ENCODE measurements at regions not wholly inside any gene's neighbourhood (a gene's known extent, or its start where the extent isn't known, plus 50 kb on each side); places are given as distances from the start of the nearest gene placed in this dataset.

DNA sequence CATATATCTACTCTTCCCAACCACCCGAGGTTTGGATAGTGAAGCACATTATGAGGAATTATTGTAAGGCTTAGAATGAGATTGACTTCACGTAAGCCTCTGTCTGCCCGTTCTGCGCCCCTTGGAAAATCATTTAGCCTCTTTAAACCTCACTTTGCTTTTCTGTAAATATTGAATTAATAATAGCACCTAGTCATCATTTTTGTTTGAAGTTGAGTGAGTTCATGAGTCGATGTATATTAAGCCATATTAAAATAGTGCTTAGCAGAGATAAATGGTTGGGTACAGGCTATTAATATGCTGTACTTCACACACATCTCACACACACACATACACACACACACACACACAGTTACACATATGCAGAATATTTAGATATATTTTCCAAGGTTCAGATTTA is 344.8 kb upstream of the EYS start:
- Histone ChIP-seq H3K36me3 (ENCODE audit: control insufficient read depth in 2 of 2, extremely low read depth in 1 of 2, insufficient read depth in 2 of 2, low read length in 2 of 2) (no peaks in the 10 kb centered on the region), H3K79me2 (ENCODE audit: control insufficient read depth, insufficient read depth, low read length) (no peaks in the 10 kb centered on the region), H3K4me2 (ENCODE audit: insufficient read depth, low read length) (no peak overlapping the region), H3K9me1 (replicated peaks; ENCODE audit: control insufficient read depth, extremely low read depth, insufficient read depth, low read length) (no peaks in the 10 kb centered on the region), H3K27ac (ENCODE audit: insufficient read depth, low read depth, low read length) (no peak overlapping the region), H3K4me1 (ENCODE audit: control insufficient read depth, extremely low read depth, insufficient read depth, low read length) (no peaks in the 10 kb centered on the region), H3K9ac (replicated peaks; ENCODE audit: extremely low read depth, insufficient read depth, low read length) (no peak overlapping the region), H2AFZ (ENCODE audit: low read depth, low read length) (no peak overlapping the region), H3K4me3 (replicated peaks in 1 of 3; ENCODE audit: insufficient read depth in 1 of 3, low read depth in 1 of 3, low read length in 3 of 3) (no peak overlapping the region), H3K9me3 (replicated peaks; ENCODE audit: control insufficient read depth, insufficient read depth, low read length) (no peaks in the 10 kb centered on the region), H3K27me3 (ENCODE audit: control insufficient read depth in 2 of 2, insufficient read depth in 2 of 2, low read length in 2 of 2) (no peaks in the 10 kb centered on the region), H4K20me1 (replicated peaks; ENCODE audit: control insufficient read depth, extremely low read depth, insufficient read depth, low read length) (no peaks in the 10 kb centered on the region)
- CTCF ChIA-PET = no interaction called here
- dilution Hi-C loops (cut with MboI; ENCODE audit: extremely low pct_ligation_motif_present, low sequenced_read_pairs) = no loop called here
- TF ChIP-seq POLR2AphosphoS5 (IDR thresholded peaks at IDR 0.05; ENCODE audit: insufficient read depth, low read depth, low read length) = no peak
- TF ChIP-seq FOS (IDR thresholded peaks at IDR 0.05; ENCODE audit: borderline replicate concordance, insufficient read depth, low read length) = no peak
- TF ChIP-seq POLR2A (IDR thresholded peaks at IDR 0.05; ENCODE audit: low read depth, low read length) = no peak
- TF ChIP-seq MYC (IDR thresholded peaks at IDR 0.05; ENCODE audit: low read depth, low read length) = no peak
- no peak for TF ChIP-seq GATA2 (IDR thresholded peaks at IDR 0.05; ENCODE audit: insufficient read depth, insufficient read length, low read depth, low read length)
- BruUV-seq (replicated peaks) = no TSS peak
- DNase-seq (ENCODE audit: low read depth, low spot score) = no peak
- POLR2A ChIA-PET = no interaction called here
- intact Hi-C loops (cut with micrococcal nuclease) = no loop called here
- no peak for FAIRE-seq

DNA sequence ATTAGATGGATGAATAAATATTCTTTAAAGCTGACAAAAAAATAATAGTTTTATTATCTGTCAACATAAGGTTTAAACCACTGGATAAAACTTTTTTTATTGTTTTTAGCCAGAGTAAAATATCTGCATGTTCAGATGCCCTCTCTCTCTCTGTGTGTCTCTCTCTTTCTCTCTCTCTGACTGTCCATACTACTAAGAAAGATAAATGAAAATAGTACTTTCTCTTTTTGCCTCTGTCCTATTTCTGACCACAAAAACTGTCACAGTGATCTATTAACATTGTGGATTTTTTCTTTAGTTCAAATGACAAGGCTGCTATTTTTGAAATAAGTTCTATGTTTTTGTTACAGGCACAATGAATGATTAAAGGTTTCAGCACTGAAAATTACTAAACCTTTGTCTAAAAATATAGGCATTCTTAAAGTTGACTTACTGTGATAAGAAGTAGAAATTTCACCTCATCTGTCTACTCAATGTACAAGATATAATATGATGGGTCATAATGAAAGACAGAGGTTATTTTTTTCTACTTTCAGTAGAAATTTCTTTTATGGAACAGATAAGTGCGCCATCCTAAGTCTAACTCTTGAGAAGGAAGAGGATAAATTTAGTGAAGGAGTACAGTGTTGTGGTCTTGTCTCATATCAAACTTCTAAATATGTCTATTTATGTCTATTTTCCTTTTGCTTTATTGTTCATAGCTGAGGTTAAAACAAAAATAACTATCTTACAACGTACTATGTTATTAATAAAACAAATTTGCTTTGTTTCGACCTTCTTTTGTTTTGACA is 341.9 kb upstream of the EYS start:
- Histone ChIP-seq H3K9me1 (replicated peaks; ENCODE audit: control insufficient read depth, extremely low read depth, insufficient read depth, low read length) (no peaks in the 10 kb centered on the region), H2AFZ (ENCODE audit: low read depth, low read length) (no peak overlapping the region), H3K27me3 (ENCODE audit: control insufficient read depth in 2 of 2, insufficient read depth in 2 of 2, low read length in 2 of 2) (no peaks in the 10 kb centered on the region), H4K20me1 (replicated peaks; ENCODE audit: control insufficient read depth, extremely low read depth, insufficient read depth, low read length) (no peaks in the 10 kb centered on the region), H3K36me3 (ENCODE audit: control insufficient read depth in 2 of 2, extremely low read depth in 1 of 2, insufficient read depth in 2 of 2, low read length in 2 of 2) (no peaks in the 10 kb centered on the region), H3K4me1 (ENCODE audit: control insufficient read depth, extremely low read depth, insufficient read depth, low read length) (no peaks in the 10 kb centered on the region), H3K4me2 (ENCODE audit: insufficient read depth, low read length) (no peak overlapping the region), H3K79me2 (ENCODE audit: control insufficient read depth, insufficient read depth, low read length) (no peaks in the 10 kb centered on the region), H3K9me3 (replicated peaks; ENCODE audit: control insufficient read depth, insufficient read depth, low read length) (peaks cover 4% of the 10 kb centered on the region), H3K27ac (ENCODE audit: insufficient read depth, low read depth, low read length) (no peak overlapping the region), H3K4me3 (replicated peaks in 1 of 3; ENCODE audit: insufficient read depth in 1 of 3, low read depth in 1 of 3, low read length in 3 of 3) (no peak overlapping the region), H3K9ac (replicated peaks; ENCODE audit: extremely low read depth, insufficient read depth, low read length) (no peak overlapping the region)
- intact Hi-C loops (cut with micrococcal nuclease) = no loop called here
- CTCF ChIA-PET = no interaction called here
- FAIRE-seq = no peak
- dilution Hi-C loops (cut with MboI; ENCODE audit: extremely low pct_ligation_motif_present, low sequenced_read_pairs) = no loop called here
- no peak for DNase-seq (ENCODE audit: low read depth, low spot score)
- POLR2A ChIA-PET = no interaction called here
- no TSS peak for BruUV-seq (replicated peaks)
- TF ChIP-seq JUN (IDR thresholded peaks at IDR 0.05; ENCODE audit: borderline replicate concordance, insufficient read depth, insufficient read length, low read depth) (no peak), MYC (IDR thresholded peaks at IDR 0.05; ENCODE audit: low read depth, low read length) (no peak), FOS (IDR thresholded peaks at IDR 0.05; ENCODE audit: borderline replicate concordance, insufficient read depth, low read length) (no peak), GATA2 (IDR thresholded peaks at IDR 0.05; ENCODE audit: insufficient read depth, insufficient read length, low read depth, low read length) (no peak), EZH2 (IDR thresholded peaks at IDR 0.05; ENCODE audit: borderline replicate concordance, low read depth, low read length, severe bottlenecking) (no peak), POLR2AphosphoS5 (IDR thresholded peaks at IDR 0.05; ENCODE audit: insufficient read depth, low read depth, low read length) (no peak), POLR2A (IDR thresholded peaks at IDR 0.05; ENCODE audit: low read depth, low read length) (no peak)
- TF ChIP-seq, protein P1, sequence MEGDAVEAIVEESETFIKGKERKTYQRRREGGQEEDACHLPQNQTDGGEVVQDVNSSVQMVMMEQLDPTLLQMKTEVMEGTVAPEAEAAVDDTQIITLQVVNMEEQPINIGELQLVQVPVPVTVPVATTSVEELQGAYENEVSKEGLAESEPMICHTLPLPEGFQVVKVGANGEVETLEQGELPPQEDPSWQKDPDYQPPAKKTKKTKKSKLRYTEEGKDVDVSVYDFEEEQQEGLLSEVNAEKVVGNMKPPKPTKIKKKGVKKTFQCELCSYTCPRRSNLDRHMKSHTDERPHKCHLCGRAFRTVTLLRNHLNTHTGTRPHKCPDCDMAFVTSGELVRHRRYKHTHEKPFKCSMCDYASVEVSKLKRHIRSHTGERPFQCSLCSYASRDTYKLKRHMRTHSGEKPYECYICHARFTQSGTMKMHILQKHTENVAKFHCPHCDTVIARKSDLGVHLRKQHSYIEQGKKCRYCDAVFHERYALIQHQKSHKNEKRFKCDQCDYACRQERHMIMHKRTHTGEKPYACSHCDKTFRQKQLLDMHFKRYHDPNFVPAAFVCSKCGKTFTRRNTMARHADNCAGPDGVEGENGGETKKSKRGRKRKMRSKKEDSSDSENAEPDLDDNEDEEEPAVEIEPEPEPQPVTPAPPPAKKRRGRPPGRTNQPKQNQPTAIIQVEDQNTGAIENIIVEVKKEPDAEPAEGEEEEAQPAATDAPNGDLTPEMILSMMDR (IDR thresholded peaks at IDR 0.05; ENCODE audit: extremely low read depth in 1 of 2, insufficient read depth in 1 of 2, low read depth in 1 of 2, low read length in 2 of 2) = no peak
- TF ChIP-seq, protein P2, sequence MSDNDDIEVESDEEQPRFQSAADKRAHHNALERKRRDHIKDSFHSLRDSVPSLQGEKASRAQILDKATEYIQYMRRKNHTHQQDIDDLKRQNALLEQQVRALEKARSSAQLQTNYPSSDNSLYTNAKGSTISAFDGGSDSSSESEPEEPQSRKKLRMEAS (IDR thresholded peaks at IDR 0.05; ENCODE audit: insufficient read depth, insufficient read length) = no peak

All from endothelial cell of umbilical vein (primary cell).